Endothelial cell of umbilical vein (primary cell): ENCODE measurements at regions not wholly inside any gene's neighbourhood (a gene's known extent, or its start where the extent isn't known, plus 50 kb on each side); places are given as distances from the start of the nearest gene placed in this dataset.

Source experiments
- BruUV-seq: library from RNA; stranded (reverse); fragments of 400-500 nt; replicated peaks from 2 replicates; lab custom pipeline; 2021; lab: Mats Ljungman, UMichigan
- CTCF ChIA-PET: fragments of 300-600, 350-600 bp; sonication (Branson Sonifier 250); formaldehyde crosslinking; loops from one replicate; lab custom pipeline; 2021; ENCODE audit warnings: antibody characterized with exemption, inconsistent platforms; lab: Charles Lee
- POLR2A ChIA-PET: fragments of 300-600, 350-600 bp; sonication (Branson Sonifier 250); formaldehyde crosslinking; loops from one replicate; lab custom pipeline; 2021; ENCODE audit warnings: antibody characterized with exemption, inconsistent platforms; lab: Charles Lee
- DNase-seq: peaks from one replicate; pipeline ENCODE4 v3.0.0-alpha.2; 2011; ENCODE audit warnings: low read depth, low spot score
- FAIRE-seq: peaks from 2 replicates; lab custom pipeline; 2011; peaks lifted over from hg19 to GRCh38; lab: Jason Lieb, UNC
- H2AFZ ChIP-seq: 2 replicates; pipeline ENCODE4 v1.6.0; 2012; ENCODE audit warnings: low read depth, low read length, control low read depth, inconsistent platforms
- H3K27ac ChIP-seq: 2 replicates; pipeline ENCODE4 v1.5.1; 2011; ENCODE audit warnings: low read depth, mild to moderate bottlenecking, control low read depth, low read length, moderate library complexity; ENCODE audit not compliant: insufficient read depth
- H3K27me3 ChIP-seq, 2 experiments: 2 replicates each; pipeline versions ENCODE4 v1.6.0 to v1.6.1; 2011; ENCODE audit warnings: low read length in 2 of 2, mixed read lengths in 1 of 2; ENCODE audit not compliant: control insufficient read depth in 2 of 2, insufficient read depth in 2 of 2
- H3K36me3 ChIP-seq, 2 experiments: 2 replicates in 1 of 2; 3 replicates in 1 of 2; pipeline ENCODE4 v1.5.1; 2011; ENCODE audit warnings: low read length in 2 of 2, mild to moderate bottlenecking in 1 of 2, moderate library complexity in 1 of 2; ENCODE audit not compliant: control insufficient read depth in 2 of 2, insufficient read depth in 2 of 2; ENCODE audit errors: extremely low read depth in 1 of 2
- H3K4me1 ChIP-seq: 3 replicates; pipeline ENCODE4 v1.5.1; 2011; ENCODE audit warnings: mild to moderate bottlenecking, low read length; ENCODE audit not compliant: control insufficient read depth, insufficient read depth; ENCODE audit errors: extremely low read depth
- H3K4me2 ChIP-seq: 2 replicates; pipeline ENCODE4 v1.6.1; 2011; ENCODE audit warnings: low read length, control low read depth, mixed read lengths; ENCODE audit not compliant: insufficient read depth
- H3K4me3 ChIP-seq, 3 experiments: fragments of 200-600 bp in 1 of 3; sonication (generic), shearing (Covaris generic) in 1 of 3; replicated peaks in 1 of 3; 2 replicates each; pipeline ENCODE4 v1.5.1; 2011 to 2016; ENCODE audit warnings: control low read depth in 3 of 3, low read length in 3 of 3, mild to moderate bottlenecking in 2 of 3, inconsistent platforms in 1 of 3, low read depth in 1 of 3, moderate library complexity in 1 of 3; ENCODE audit not compliant: insufficient read depth in 1 of 3
- H3K79me2 ChIP-seq: 2 replicates; pipeline ENCODE4 v1.6.0; 2012; ENCODE audit warnings: low read length, inconsistent platforms; ENCODE audit not compliant: control insufficient read depth, insufficient read depth
- H3K9ac ChIP-seq: replicated peaks from 2 replicates; pipeline ENCODE3; 2011; ENCODE audit warnings: low read length, control low read depth; ENCODE audit not compliant: insufficient read depth; ENCODE audit errors: extremely low read depth
- H3K9me1 ChIP-seq: replicated peaks from 3 replicates; pipeline ENCODE4 v1.6.0; 2011; ENCODE audit warnings: mild to moderate bottlenecking, low read length; ENCODE audit not compliant: control insufficient read depth, insufficient read depth; ENCODE audit errors: extremely low read depth
- H3K9me3 ChIP-seq: replicated peaks from 2 replicates; pipeline ENCODE4 v1.5.1; 2012; ENCODE audit warnings: low read length, inconsistent platforms; ENCODE audit not compliant: control insufficient read depth, insufficient read depth
- H4K20me1 ChIP-seq: replicated peaks from 2 replicates; pipeline ENCODE3; 2011; ENCODE audit warnings: mild to moderate bottlenecking, low read length; ENCODE audit not compliant: control insufficient read depth, insufficient read depth; ENCODE audit errors: extremely low read depth
- CTCF ChIP-seq, 2 donors: IDR thresholded peaks; 1 replicate in 1 of 2; 2 replicates in 1 of 2; pipeline ENCODE4 v1.5.1; 2011; ENCODE audit warnings: low read length in 2 of 2, mild to moderate bottlenecking in 2 of 2, moderate library complexity in 2 of 2, control low read depth in 1 of 2, inconsistent platforms in 1 of 2, low read depth in 1 of 2; ENCODE audit not compliant: insufficient read depth in 1 of 2; ENCODE audit errors: extremely low read depth in 1 of 2
- EZH2 ChIP-seq: IDR thresholded peaks from 2 replicates; pipeline ENCODE4 v1.6.1; 2012; ENCODE audit warnings: borderline replicate concordance, low read depth, mild to moderate bottlenecking, moderate library complexity, low read length, inconsistent platforms; ENCODE audit not compliant: severe bottlenecking
- FOS ChIP-seq: IDR thresholded peaks from 2 replicates; pipeline ENCODE4 v1.6.1; 2011; ENCODE audit warnings: mild to moderate bottlenecking, low read length, moderate library complexity, borderline replicate concordance; ENCODE audit not compliant: insufficient read depth
- GATA2 ChIP-seq: IDR thresholded peaks from 2 replicates; pipeline ENCODE4 v1.7.0; 2011; ENCODE audit warnings: low read depth, mild to moderate bottlenecking, moderate library complexity, mixed read lengths, low read length; ENCODE audit not compliant: insufficient read length, insufficient read depth
- JUN ChIP-seq: IDR thresholded peaks from 2 replicates; pipeline ENCODE4 v1.6.1; 2011; ENCODE audit warnings: borderline replicate concordance, low read depth; ENCODE audit not compliant: insufficient read length, insufficient read depth
- MAX ChIP-seq: IDR thresholded peaks from 2 replicates; pipeline ENCODE4 v1.6.1; 2011; ENCODE audit not compliant: insufficient read depth, insufficient read length
- MYC ChIP-seq: IDR thresholded peaks from one replicate; pipeline ENCODE4 v1.6.1; 2011; ENCODE audit warnings: mild to moderate bottlenecking, low read depth, low read length
- POLR2A ChIP-seq: IDR thresholded peaks from 2 replicates; pipeline ENCODE4 v1.6.1; 2012; ENCODE audit warnings: low read depth, mild to moderate bottlenecking, control low read depth, low read length
- POLR2AphosphoS5 ChIP-seq: IDR thresholded peaks from 2 replicates; pipeline ENCODE4 v1.6.1; 2012; ENCODE audit warnings: low read depth, mild to moderate bottlenecking, control low read depth, low read length, moderate library complexity; ENCODE audit not compliant: insufficient read depth
- dilution Hi-C: fragments of 300-500 bp; cut with MboI; formaldehyde crosslinking; loops from one replicate; pipeline ENCODE4 v1.15.0; 2019; ENCODE audit warnings: low sequenced_read_pairs; ENCODE audit not compliant: extremely low pct_ligation_motif_present
- intact Hi-C: fragments of 100-400 bp; cut with micrococcal nuclease; formaldehyde crosslinking; loops from one replicate; pipeline ENCODE4 v1.10.0; 2022

GRCh38 chr1:175870217-175870616, 126.8 kb upstream of the TNR start:
- Histone ChIP-seq H3K9me1 (no peaks in the 10 kb centered on the region), H3K9me3 (no peaks in the 10 kb centered on the region), H3K27ac (no peak overlapping the region), H3K4me1 (no peaks in the 10 kb centered on the region), H3K4me2 (no peak overlapping the region), H3K36me3 (no peaks in the 10 kb centered on the region), H4K20me1 (no peaks in the 10 kb centered on the region), H3K4me3 (no peak overlapping the region), H3K79me2 (no peaks in the 10 kb centered on the region), H2AFZ (no peak overlapping the region), H3K27me3 (peaks cover 2 to 5% of the 10 kb centered on the region in 2 experiments), H3K9ac (no peak overlapping the region)
- BruUV-seq = no TSS peak
- TF ChIP-seq POLR2A (no peak), JUN (no peak), CTCF (IDR thresholded peaks at IDR 0.05; ENCODE audit: extremely low read depth in 1 of 2, insufficient read depth in 1 of 2, low read depth in 1 of 2, low read length in 2 of 2) (no peak), MYC (no peak), FOS (no peak), POLR2AphosphoS5 (no peak), GATA2 (no peak), MAX (no peak), EZH2 (no peak)
- ChIA-PET POLR2A (no interaction called here), CTCF (interaction anchor here (1.4 kb wide), 1 partner anchor 19 kb away, joined by 4 read pairs; no protein-coding TSS in a partner anchor)
- no peak for DNase-seq
- dilution Hi-C loops (no loop called here), intact Hi-C loops (no loop called here)
- no peak for FAIRE-seq
